ENCODE measurements at regions not wholly inside any gene's neighbourhood (a gene's known extent, or its start where the extent isn't known, plus 50 kb on each side); places are given as distances from the start of the nearest gene placed in this dataset.
A peak's percentile ranks its signal among the peaks of the same experiment; 100 is the strongest.

GRCh38 chr2:12282780-12283695 lies 433.7 kb upstream of the TRIB2 start:
- Mint-ChIP-seq H3K27me3 (ENCODE audit: low read depth) (peaks cover 8% of the 10 kb centered on the region), H3K4me1 (ENCODE audit: low read depth) (peaks cover 26% of the 10 kb centered on the region), H3K4me3 (no peak overlapping the region), H3K36me3 (ENCODE audit: insufficient read depth in 2 of 2) (no peaks in the 10 kb centered on the region), H3K9me3 (no peaks in the 10 kb centered on the region), H3K27ac (no peak overlapping the region)
- no peak for ATAC-seq (replicated peaks in 1 of 2)
- no peak for DNase-seq

DNA sequence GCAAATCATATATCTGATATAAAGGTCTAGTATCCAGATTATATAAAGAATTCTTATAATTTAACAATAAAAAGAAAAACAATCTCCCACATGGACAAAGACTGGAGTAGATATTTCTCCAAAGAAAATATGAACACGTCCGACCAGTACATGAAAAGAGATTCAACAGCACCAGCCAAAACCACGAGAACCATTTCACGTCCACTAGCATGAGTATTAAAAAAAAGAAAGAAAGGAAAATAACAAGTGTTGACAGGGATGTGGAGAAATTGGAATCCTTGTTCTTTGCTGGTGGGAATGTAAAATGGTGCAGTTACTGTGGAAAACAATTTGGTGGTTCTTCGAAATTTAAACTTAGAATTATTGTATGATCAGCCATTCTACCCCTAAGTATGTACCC lies 432.7 kb upstream of the TRIB2 start:
- Mint-ChIP-seq H3K4me3 (no peak overlapping the region), H3K4me1 (ENCODE audit: low read depth) (peaks cover 30% of the 10 kb centered on the region), H3K36me3 (ENCODE audit: insufficient read depth in 2 of 2) (no peaks in the 10 kb centered on the region), H3K9me3 (no peaks in the 10 kb centered on the region), H3K27ac (no peak overlapping the region), H3K27me3 (ENCODE audit: low read depth) (peaks cover 12% of the 10 kb centered on the region)
- no peak for ATAC-seq (replicated peaks in 1 of 2)
- no peak for DNase-seq

- Mint-ChIP-seq H3K4me3 (no peak overlapping the region), H3K4me1 (ENCODE audit: low read depth) (peaks cover 30% of the 10 kb centered on the region), H3K27me3 (ENCODE audit: low read depth) (peaks cover 12% of the 10 kb centered on the region), H3K27ac (no peak overlapping the region), H3K9me3 (no peaks in the 10 kb centered on the region), H3K36me3 (ENCODE audit: insufficient read depth in 2 of 2) (no peaks in the 10 kb centered on the region)
- DNase-seq: no peak
- ATAC-seq (replicated peaks in 1 of 2): peak; percentile 57 to 66
These were observed 432.2 kb upstream of the TRIB2 start for GRCh38 chr2:12284487-12284886.

DNA sequence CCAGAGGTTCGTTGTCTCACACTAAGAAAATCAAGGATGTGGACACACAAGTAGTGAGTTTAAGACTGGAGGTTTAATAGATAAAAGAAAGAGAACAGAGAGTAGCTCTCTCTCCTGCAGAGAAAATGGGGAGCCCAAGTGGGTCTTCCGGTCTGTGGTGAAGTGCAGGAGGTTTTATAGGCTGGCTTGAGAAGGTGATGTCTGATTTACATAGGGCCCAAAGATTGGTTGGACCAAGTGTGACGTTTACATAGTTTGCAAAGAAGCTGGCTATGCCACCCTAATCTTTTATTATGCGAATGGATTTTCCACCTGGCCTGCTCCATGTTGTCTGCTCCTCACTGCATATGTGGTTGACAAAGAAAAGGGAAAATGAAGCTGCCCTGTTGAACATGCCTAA lies 430.4 kb upstream of the TRIB2 start:
- no peak overlapping the region for H3K4me3 Mint-ChIP-seq
- no peaks in the 10 kb centered on the region for H3K9me3 Mint-ChIP-seq
- ATAC-seq (replicated peaks in 1 of 2) (no peak), DNase-seq (no peak)
- no peak overlapping the region for H3K27ac Mint-ChIP-seq
- H3K36me3 Mint-ChIP-seq (ENCODE audit: insufficient read depth in 2 of 2): peaks cover 0 to 2% of the 10 kb centered on the region in 2 donors
- H3K4me1 Mint-ChIP-seq (ENCODE audit: low read depth): peaks cover 35% of the 10 kb centered on the region
- H3K27me3 Mint-ChIP-seq (ENCODE audit: low read depth): peaks cover 20% of the 10 kb centered on the region

DNA sequence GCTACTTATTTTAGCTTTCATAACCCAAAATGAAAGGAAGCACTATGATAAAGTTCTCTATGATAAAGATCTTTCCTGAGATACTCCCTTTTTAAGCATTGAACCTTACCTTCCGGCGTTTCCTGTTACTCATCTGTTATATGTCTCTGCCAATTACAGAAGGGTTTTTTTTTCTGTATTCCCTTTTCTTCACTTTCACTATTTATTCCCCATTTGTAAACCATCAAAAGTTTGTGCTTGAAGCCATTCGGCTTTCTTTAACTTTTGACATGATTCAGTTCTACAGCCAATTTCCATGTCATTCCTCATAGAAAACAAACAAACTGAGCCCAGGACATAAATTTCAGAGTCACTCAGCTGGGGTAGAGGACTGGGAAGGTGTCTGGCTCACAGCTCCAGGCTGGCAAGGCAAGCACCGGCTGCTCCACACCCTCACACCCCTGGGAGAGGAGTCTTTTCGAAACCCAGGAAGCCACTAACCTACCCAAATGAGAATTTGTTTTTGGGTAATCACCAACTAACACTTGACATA lies 429.4 kb upstream of the TRIB2 start:
- no peak overlapping the region for H3K4me3 Mint-ChIP-seq
- H3K27ac Mint-ChIP-seq: no peak overlapping the region
- peaks cover 0 to 2% of the 10 kb centered on the region in 2 donors for H3K9me3 Mint-ChIP-seq
- H3K4me1 Mint-ChIP-seq (ENCODE audit: low read depth): peaks cover 43% of the 10 kb centered on the region
- H3K27me3 Mint-ChIP-seq (ENCODE audit: low read depth): peaks cover 20% of the 10 kb centered on the region
- DNase-seq (no peak), ATAC-seq (replicated peaks in 1 of 2) (no peak)
- H3K36me3 Mint-ChIP-seq (ENCODE audit: insufficient read depth in 2 of 2): peaks cover 2 to 4% of the 10 kb centered on the region in 2 donors

- H3K36me3 Mint-ChIP-seq (ENCODE audit: insufficient read depth in 2 of 2): peaks cover 4 to 6% of the 10 kb centered on the region in 2 donors
- no peak for ATAC-seq (replicated peaks in 1 of 2)
- peaks cover 2 to 4% of the 10 kb centered on the region in 2 donors for H3K9me3 Mint-ChIP-seq
These were observed 428.7 kb upstream of the TRIB2 start for GRCh38 chr2:12288048-12288447.

GRCh38 chr2:12289120-12289802 lies 427.5 kb upstream of the TRIB2 start:
- ATAC-seq (replicated peaks in 1 of 2) (no peak), DNase-seq (no peak)
- Mint-ChIP-seq H3K27me3 (ENCODE audit: low read depth) (peaks cover 20% of the 10 kb centered on the region), H3K4me1 (ENCODE audit: low read depth) (peaks cover 50% of the 10 kb centered on the region), H3K4me3 (no peak overlapping the region), H3K9me3 (peaks cover 2 to 4% of the 10 kb centered on the region in 2 donors), H3K36me3 (ENCODE audit: insufficient read depth in 2 of 2) (peaks cover 4 to 6% of the 10 kb centered on the region in 2 donors), H3K27ac (no peak overlapping the region)

More at GRCh38 chr2:12288048-12288447, 428.7 kb upstream of the TRIB2 start:
- DNase-seq: no peak
- Mint-ChIP-seq H3K4me3 (no peak overlapping the region), H3K27ac (no peak overlapping the region), H3K4me1 (ENCODE audit: low read depth) (peaks cover 43% of the 10 kb centered on the region), H3K27me3 (ENCODE audit: low read depth) (peaks cover 20% of the 10 kb centered on the region)

GRCh38 chr2:12291303-12291702 lies 425.4 kb upstream of the TRIB2 start:
- peaks cover 60% of the 10 kb centered on the region for H3K4me1 Mint-ChIP-seq (ENCODE audit: low read depth)
- peaks cover 4 to 6% of the 10 kb centered on the region in 2 donors for H3K36me3 Mint-ChIP-seq (ENCODE audit: insufficient read depth in 2 of 2)
- H3K9me3 Mint-ChIP-seq: peaks cover 2 to 4% of the 10 kb centered on the region in 2 donors
- no peak for DNase-seq
- H3K4me3 Mint-ChIP-seq: peak overlapping the region; percentile 21 to 42
- ATAC-seq (replicated peaks in 1 of 2): peak; percentile 44 to 56
- H3K27ac Mint-ChIP-seq: peak overlapping the region; percentile 16
- H3K27me3 Mint-ChIP-seq (ENCODE audit: low read depth): peaks cover 28% of the 10 kb centered on the region

- peak; percentile 95 to 96 for ATAC-seq (replicated peaks in 1 of 2)
- peak overlapping the region; percentile 17 to 69 for H3K4me3 Mint-ChIP-seq
- H3K36me3 Mint-ChIP-seq (ENCODE audit: insufficient read depth in 2 of 2): peaks cover 4 to 11% of the 10 kb centered on the region in 2 donors
- H3K9me3 Mint-ChIP-seq: peaks cover 5 to 8% of the 10 kb centered on the region in 2 donors
- peak overlapping the region; percentile 66 for H3K27ac Mint-ChIP-seq
- H3K4me1 Mint-ChIP-seq (ENCODE audit: low read depth): peaks cover 49% of the 10 kb centered on the region
- H3K27me3 Mint-ChIP-seq (ENCODE audit: low read depth): peaks cover 33% of the 10 kb centered on the region
- DNase-seq: peak in 1 of 2 donors; percentile 13
These were observed 422.9 kb upstream of the TRIB2 start for GRCh38 chr2:12293874-12294273.

DNA sequence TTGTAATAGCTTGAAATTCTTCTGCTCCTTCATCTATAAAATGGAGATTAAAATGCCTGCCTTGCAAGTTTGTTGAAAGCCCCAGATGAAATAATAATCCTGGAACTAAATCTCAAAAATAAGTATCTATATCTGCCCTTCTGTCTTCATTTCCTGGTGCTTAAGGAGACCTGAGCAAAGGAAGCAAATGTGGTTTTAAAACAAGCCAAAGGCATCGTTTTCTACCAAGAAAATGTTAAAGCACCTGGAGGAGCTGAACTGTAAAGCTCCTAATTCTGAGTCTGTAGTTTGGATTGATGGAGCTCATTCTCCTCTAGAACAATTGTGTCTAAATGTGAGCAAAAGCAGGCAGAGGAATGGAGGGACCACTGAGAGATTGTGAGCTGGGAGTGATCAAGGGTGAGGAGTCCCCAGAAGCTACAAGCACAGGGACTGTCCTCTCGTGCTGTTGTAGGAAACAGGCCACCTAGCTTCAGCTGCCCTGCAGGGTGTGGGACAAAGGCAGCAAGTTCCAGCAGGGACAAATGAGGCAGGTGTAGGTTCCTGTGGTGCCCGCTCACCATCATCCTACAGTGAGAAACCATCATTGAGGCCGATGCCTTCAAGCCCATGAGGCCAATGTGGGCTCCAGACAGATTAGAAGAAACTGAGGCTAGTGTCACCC lies 420.7 kb upstream of the TRIB2 start:
- no peak overlapping the region for H3K4me3 Mint-ChIP-seq
- peaks cover 4 to 9% of the 10 kb centered on the region in 2 donors for H3K36me3 Mint-ChIP-seq (ENCODE audit: insufficient read depth in 2 of 2)
- H3K27ac Mint-ChIP-seq: no peak overlapping the region
- peaks cover 49% of the 10 kb centered on the region for H3K4me1 Mint-ChIP-seq (ENCODE audit: low read depth)
- ATAC-seq (replicated peaks in 1 of 2) (no peak), DNase-seq (no peak)
- H3K9me3 Mint-ChIP-seq: peaks cover 5 to 8% of the 10 kb centered on the region in 2 donors
- peaks cover 21% of the 10 kb centered on the region for H3K27me3 Mint-ChIP-seq (ENCODE audit: low read depth)

GRCh38 chr2:12296915-12297314 lies 419.8 kb upstream of the TRIB2 start:
- H3K36me3 Mint-ChIP-seq (ENCODE audit: insufficient read depth in 2 of 2): peaks cover 3 to 7% of the 10 kb centered on the region in 2 donors
- no peak for DNase-seq
- peaks cover 49% of the 10 kb centered on the region for H3K4me1 Mint-ChIP-seq (ENCODE audit: low read depth)
- peaks cover 19% of the 10 kb centered on the region for H3K27me3 Mint-ChIP-seq (ENCODE audit: low read depth)
- no peak for ATAC-seq (replicated peaks in 1 of 2)
- H3K4me3 Mint-ChIP-seq: no peak overlapping the region
- peaks cover 5 to 6% of the 10 kb centered on the region in 2 donors for H3K9me3 Mint-ChIP-seq
- H3K27ac Mint-ChIP-seq: no peak overlapping the region

DNA sequence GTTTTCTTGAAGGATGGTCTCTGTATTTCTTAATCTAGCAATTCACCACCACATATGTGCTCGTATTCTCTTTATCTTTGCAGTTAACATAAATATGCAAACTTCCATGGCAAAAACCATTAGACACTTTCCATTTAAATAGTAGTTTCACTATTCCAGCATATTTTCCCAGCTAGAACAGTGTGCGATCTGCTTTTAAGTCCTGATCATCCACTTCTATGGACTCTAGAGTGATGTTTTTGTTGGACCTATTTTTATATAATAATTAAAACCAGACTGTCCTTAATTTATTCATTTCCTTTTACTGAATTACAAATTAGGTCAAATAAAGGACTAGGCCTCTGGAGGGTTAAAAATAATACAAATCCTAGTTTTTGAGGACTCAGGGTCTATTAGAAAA lies 418.4 kb upstream of the TRIB2 start:
- DNase-seq (no peak), ATAC-seq (replicated peaks in 1 of 2) (no peak)
- peaks cover 3 to 4% of the 10 kb centered on the region in 2 donors for H3K9me3 Mint-ChIP-seq
- H3K27ac Mint-ChIP-seq: no peak overlapping the region
- peaks cover 60% of the 10 kb centered on the region for H3K4me1 Mint-ChIP-seq (ENCODE audit: low read depth)
- peaks cover 19% of the 10 kb centered on the region for H3K27me3 Mint-ChIP-seq (ENCODE audit: low read depth)
- peaks cover 0 to 4% of the 10 kb centered on the region in 2 donors for H3K36me3 Mint-ChIP-seq (ENCODE audit: insufficient read depth in 2 of 2)
- no peak overlapping the region for H3K4me3 Mint-ChIP-seq
